ENCODE measurements at regions not wholly inside any gene's neighbourhood (a gene's known extent, or its start where the extent isn't known, plus 50 kb on each side); places are given as distances from the start of the nearest gene placed in this dataset.

DNA sequence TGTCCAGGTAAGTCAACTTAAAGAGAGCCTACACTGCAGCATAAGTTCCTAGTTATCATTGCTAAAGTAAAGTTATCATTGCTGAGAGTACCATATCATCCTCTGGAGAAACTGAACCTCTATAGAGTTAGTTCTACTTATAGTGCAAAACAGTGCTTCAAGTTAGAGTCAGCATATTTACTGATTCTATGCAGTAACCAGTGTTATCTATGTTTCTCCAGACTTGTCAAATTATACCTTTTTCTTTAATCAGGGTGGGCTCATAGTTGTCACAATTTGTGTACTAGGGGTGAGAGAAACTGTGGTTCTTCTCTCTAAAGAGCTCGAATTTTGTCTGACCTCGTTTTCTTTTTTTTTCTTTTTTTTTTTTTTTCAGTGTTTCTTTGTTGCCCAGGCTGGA, 79.6 kb downstream of the ANXA2R start:
- Histone ChIP-seq H3K27me3 (replicated peaks; ENCODE audit: control insufficient read depth, insufficient read depth, low read length) (no peaks in the 10 kb centered on the region), H3K36me3 (ENCODE audit: control insufficient read depth, insufficient read depth, low read length) (no peaks in the 10 kb centered on the region), H3K4me3 (replicated peaks; ENCODE audit: low read depth, low read length) (no peak overlapping the region)
- no peak for DNase-seq (ENCODE audit: extremely low read depth, insufficient read length)
- TF ChIP-seq CTCF (IDR thresholded peaks at IDR 0.05; ENCODE audit: insufficient read depth, low read length, poor library complexity, severe bottlenecking) = no peak

DNA sequence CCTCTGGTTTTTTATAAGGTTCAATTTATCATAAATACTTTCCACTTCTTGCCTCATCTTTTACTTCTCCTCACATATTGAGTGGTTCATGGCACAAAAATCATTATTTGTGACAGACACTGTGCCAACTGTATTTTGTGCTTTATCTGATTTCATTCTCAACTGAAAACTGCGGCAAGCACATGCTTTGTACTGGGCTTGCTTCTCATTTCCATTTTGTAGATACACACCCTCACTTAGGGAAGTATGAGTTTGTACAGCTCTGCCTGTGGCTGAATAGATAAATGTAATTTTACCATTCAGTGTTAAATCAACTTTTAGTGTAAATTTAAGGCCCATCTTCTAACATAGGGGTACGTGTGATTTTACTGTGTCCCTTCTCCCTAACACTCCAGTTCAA, 83.6 kb downstream of the ANXA2R start:
- Histone ChIP-seq H3K36me3 (ENCODE audit: control insufficient read depth, insufficient read depth, low read length) (no peaks in the 10 kb centered on the region), H3K4me3 (replicated peaks; ENCODE audit: low read depth, low read length) (no peak overlapping the region), H3K27me3 (replicated peaks; ENCODE audit: control insufficient read depth, insufficient read depth, low read length) (no peaks in the 10 kb centered on the region)
- no peak for DNase-seq (ENCODE audit: extremely low read depth, insufficient read length)
- TF ChIP-seq CTCF (IDR thresholded peaks at IDR 0.05; ENCODE audit: insufficient read depth, low read length, poor library complexity, severe bottlenecking) = no peak

DNA sequence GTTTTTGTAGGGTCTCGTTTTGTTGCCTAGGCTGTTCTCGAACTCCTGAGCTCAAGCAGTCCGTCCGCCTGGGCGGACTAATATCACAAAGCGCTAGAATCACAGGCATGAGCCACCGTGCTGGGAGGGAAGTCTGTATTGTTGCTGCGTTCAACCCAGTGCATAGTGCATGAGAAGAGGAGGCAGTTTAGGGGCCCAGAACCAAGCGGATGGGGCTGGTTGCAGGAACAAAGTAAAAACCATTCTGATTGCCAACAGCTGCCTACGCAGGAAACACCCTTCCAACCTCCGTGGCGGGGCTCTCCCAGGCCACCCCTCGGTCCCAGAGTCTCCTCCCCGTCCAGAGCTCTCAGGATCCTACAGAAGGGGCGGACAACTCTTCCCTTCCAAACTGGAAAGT, 87.1 kb downstream of the ANXA2R start:
- Histone ChIP-seq H3K36me3 (ENCODE audit: control insufficient read depth, insufficient read depth, low read length) (no peaks in the 10 kb centered on the region), H3K27me3 (replicated peaks; ENCODE audit: control insufficient read depth, insufficient read depth, low read length) (no peaks in the 10 kb centered on the region), H3K4me3 (replicated peaks; ENCODE audit: low read depth, low read length) (peak overlapping the region; percentile 4; the same call in 1 of the 2 replicates)
- TF ChIP-seq CTCF (IDR thresholded peaks at IDR 0.05; ENCODE audit: insufficient read depth, low read length, poor library complexity, severe bottlenecking) = no peak
- no peak for DNase-seq (ENCODE audit: extremely low read depth, insufficient read length)

- Histone ChIP-seq H3K36me3 (ENCODE audit: control insufficient read depth, insufficient read depth, low read length) (no peaks in the 10 kb centered on the region), H3K4me3 (replicated peaks; ENCODE audit: low read depth, low read length) (peak overlapping the region; percentile 74), H3K27me3 (replicated peaks; ENCODE audit: control insufficient read depth, insufficient read depth, low read length) (no peaks in the 10 kb centered on the region)
- DNase-seq (ENCODE audit: extremely low read depth, insufficient read length) = no peak
- no peak for TF ChIP-seq CTCF (IDR thresholded peaks at IDR 0.05; ENCODE audit: insufficient read depth, low read length, poor library complexity, severe bottlenecking)
These were observed 87.5 kb downstream of the ANXA2R start for GRCh38 chr5:42952578-42952974.

- H3K36me3 ChIP-seq (ENCODE audit: control insufficient read depth, insufficient read depth, low read length) = no peaks in the 10 kb centered on the region
- DNase-seq (ENCODE audit: extremely low read depth, insufficient read length) = peak; percentile 84
- no peaks in the 10 kb centered on the region for H3K27me3 ChIP-seq (replicated peaks; ENCODE audit: control insufficient read depth, insufficient read depth, low read length)
- peak overlapping the region; percentile 74 for H3K4me3 ChIP-seq (replicated peaks; ENCODE audit: low read depth, low read length)
- TF ChIP-seq CTCF (IDR thresholded peaks at IDR 0.05; ENCODE audit: insufficient read depth, low read length, poor library complexity, severe bottlenecking) = no peak
These were observed 88.8 kb downstream of the ANXA2R start for GRCh38 chr5:42951293-42951840.

Measured in GM06990 (cell line).